Prostate gland (tissue), 2 donors: ENCODE measurements at regions not wholly inside any gene's neighbourhood (a gene's known extent, or its start where the extent isn't known, plus 50 kb on each side); places are given as distances from the start of the nearest gene placed in this dataset.

Experiments
- CTCF ChIP-seq, 4 experiments: fragments of 200-600 bp in 2 of 4; fragments of 450-650 bp in 2 of 4; sonication (generic) in 2 of 4; IDR thresholded peaks; 1 replicate in 3 of 4; 2 replicates in 1 of 4; pipeline ENCODE4 v1.5.1; 2016 to 2019; ENCODE audit warnings: antibody characterized with exemption in 4 of 4, mild to moderate bottlenecking in 2 of 4, moderate library complexity in 2 of 4
- POLR2A ChIP-seq: fragments of 450-650 bp; IDR thresholded peaks from one replicate; pipeline ENCODE4 v1.6.1; 2016; ENCODE audit warnings: antibody characterized with exemption, mild to moderate bottlenecking

DNA sequence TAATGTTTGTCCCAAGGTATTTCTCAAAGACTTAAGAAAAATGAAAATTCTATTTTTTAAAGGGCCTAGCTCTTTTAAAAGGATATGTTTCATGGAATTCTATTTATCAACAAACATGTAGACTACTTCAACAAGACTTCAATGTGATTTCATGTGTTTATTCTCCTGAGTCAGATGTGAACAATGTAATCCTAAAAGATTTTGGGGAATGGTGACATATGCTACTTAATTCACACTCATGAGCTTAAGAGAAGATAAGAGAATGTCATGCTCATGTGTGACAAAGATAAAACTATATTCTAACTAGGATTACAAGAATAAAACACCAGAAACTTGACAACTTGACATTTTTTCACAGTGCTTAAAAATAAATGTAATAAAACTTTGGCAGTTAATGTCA lies 127.5 kb downstream of the TES start:
- TF ChIP-seq CTCF (IDR thresholded peaks at IDR 0.05) (no peak), POLR2A (no peak)
